ENCODE measurements at regions not wholly inside any gene's neighbourhood (a gene's known extent, or its start where the extent isn't known, plus 50 kb on each side); places are given as distances from the start of the nearest gene placed in this dataset.

GRCh38 chr15:67992834-67993233 lies 61.3 kb upstream of the PIAS1 start:
- Histone ChIP-seq H3K9ac (ENCODE audit: low read length) (no peak overlapping the region), H3K36me3 (ENCODE audit: low read length) (no peaks in the 10 kb centered on the region), H3K79me2 (ENCODE audit: insufficient read depth, low read length) (no peaks in the 10 kb centered on the region), H3K9me3 (ENCODE audit: insufficient read depth, low read length) (no peaks in the 10 kb centered on the region), H3K27ac (ENCODE audit: low read depth, low read length) (no peak overlapping the region), H4K20me1 (ENCODE audit: low read depth, low read length) (no peaks in the 10 kb centered on the region), H3K4me3 (ENCODE audit: insufficient read depth, low read length, poor library complexity, severe bottlenecking) (no peak overlapping the region), H3K4me2 (ENCODE audit: low read depth, low read length, poor library complexity, severe bottlenecking) (no peak overlapping the region), H3F3A (ENCODE audit: insufficient read depth) (no peaks in the 10 kb centered on the region), H2AFZ (ENCODE audit: low read depth, low read length, severe bottlenecking) (no peak overlapping the region), H3K9me2 (replicated peaks; ENCODE audit: insufficient read depth, low read length) (no peaks in the 10 kb centered on the region), H3K27me3 (ENCODE audit: low read length) (no peaks in the 10 kb centered on the region)
- no peak for TF ChIP-seq EZH2phosphoT487 (conservative IDR thresholded peaks at IDR 0.05; ENCODE audit: low read length)
- TF ChIP-seq, protein P1, sequence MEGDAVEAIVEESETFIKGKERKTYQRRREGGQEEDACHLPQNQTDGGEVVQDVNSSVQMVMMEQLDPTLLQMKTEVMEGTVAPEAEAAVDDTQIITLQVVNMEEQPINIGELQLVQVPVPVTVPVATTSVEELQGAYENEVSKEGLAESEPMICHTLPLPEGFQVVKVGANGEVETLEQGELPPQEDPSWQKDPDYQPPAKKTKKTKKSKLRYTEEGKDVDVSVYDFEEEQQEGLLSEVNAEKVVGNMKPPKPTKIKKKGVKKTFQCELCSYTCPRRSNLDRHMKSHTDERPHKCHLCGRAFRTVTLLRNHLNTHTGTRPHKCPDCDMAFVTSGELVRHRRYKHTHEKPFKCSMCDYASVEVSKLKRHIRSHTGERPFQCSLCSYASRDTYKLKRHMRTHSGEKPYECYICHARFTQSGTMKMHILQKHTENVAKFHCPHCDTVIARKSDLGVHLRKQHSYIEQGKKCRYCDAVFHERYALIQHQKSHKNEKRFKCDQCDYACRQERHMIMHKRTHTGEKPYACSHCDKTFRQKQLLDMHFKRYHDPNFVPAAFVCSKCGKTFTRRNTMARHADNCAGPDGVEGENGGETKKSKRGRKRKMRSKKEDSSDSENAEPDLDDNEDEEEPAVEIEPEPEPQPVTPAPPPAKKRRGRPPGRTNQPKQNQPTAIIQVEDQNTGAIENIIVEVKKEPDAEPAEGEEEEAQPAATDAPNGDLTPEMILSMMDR (IDR thresholded peaks at IDR 0.05; ENCODE audit: insufficient read depth, low read length, poor library complexity, severe bottlenecking), result no peak

- Histone ChIP-seq H3K27me3 (ENCODE audit: low read length) (no peaks in the 10 kb centered on the region), H3F3A (ENCODE audit: insufficient read depth) (no peaks in the 10 kb centered on the region), H3K9ac (ENCODE audit: low read length) (no peak overlapping the region), H3K9me3 (ENCODE audit: insufficient read depth, low read length) (no peaks in the 10 kb centered on the region), H3K79me2 (ENCODE audit: insufficient read depth, low read length) (no peaks in the 10 kb centered on the region), H3K4me3 (ENCODE audit: insufficient read depth, low read length, poor library complexity, severe bottlenecking) (no peak overlapping the region), H3K36me3 (ENCODE audit: low read length) (no peaks in the 10 kb centered on the region), H3K9me2 (replicated peaks; ENCODE audit: insufficient read depth, low read length) (no peaks in the 10 kb centered on the region), H2AFZ (ENCODE audit: low read depth, low read length, severe bottlenecking) (no peak overlapping the region), H4K20me1 (ENCODE audit: low read depth, low read length) (no peaks in the 10 kb centered on the region), H3K4me2 (ENCODE audit: low read depth, low read length, poor library complexity, severe bottlenecking) (no peak overlapping the region), H3K27ac (ENCODE audit: low read depth, low read length) (no peak overlapping the region)
- no peak for TF ChIP-seq EZH2phosphoT487 (conservative IDR thresholded peaks at IDR 0.05; ENCODE audit: low read length)
- TF ChIP-seq, protein P1 (IDR thresholded peaks at IDR 0.05; ENCODE audit: insufficient read depth, low read length, poor library complexity, severe bottlenecking), result no peak
Measured at GRCh38 chr15:67997996-67998395, 56.1 kb upstream of the PIAS1 start.

- Histone ChIP-seq H3K4me2 (ENCODE audit: low read depth, low read length, poor library complexity, severe bottlenecking) (no peak overlapping the region), H3K4me3 (ENCODE audit: insufficient read depth, low read length, poor library complexity, severe bottlenecking) (no peak overlapping the region), H3K9me2 (replicated peaks; ENCODE audit: insufficient read depth, low read length) (no peaks in the 10 kb centered on the region), H3K79me2 (ENCODE audit: insufficient read depth, low read length) (no peaks in the 10 kb centered on the region), H2AFZ (ENCODE audit: low read depth, low read length, severe bottlenecking) (no peak overlapping the region), H3K27ac (ENCODE audit: low read depth, low read length) (no peak overlapping the region), H3K27me3 (ENCODE audit: low read length) (no peaks in the 10 kb centered on the region), H3K9ac (ENCODE audit: low read length) (no peak overlapping the region), H3K36me3 (ENCODE audit: low read length) (no peaks in the 10 kb centered on the region), H3K9me3 (ENCODE audit: insufficient read depth, low read length) (no peaks in the 10 kb centered on the region), H4K20me1 (ENCODE audit: low read depth, low read length) (no peaks in the 10 kb centered on the region), H3F3A (ENCODE audit: insufficient read depth) (no peaks in the 10 kb centered on the region)
- TF ChIP-seq EZH2phosphoT487 (conservative IDR thresholded peaks at IDR 0.05; ENCODE audit: low read length), result no peak
- TF ChIP-seq, protein P1 (IDR thresholded peaks at IDR 0.05; ENCODE audit: insufficient read depth, low read length, poor library complexity, severe bottlenecking), result no peak
Measured at GRCh38 chr15:67998599-67999133, 55.4 kb upstream of the PIAS1 start.

Data from SU-DHL-6 (cell line).